ENCODE measurements at regions not wholly inside any gene's neighbourhood (a gene's known extent, or its start where the extent isn't known, plus 50 kb on each side); places are given as distances from the start of the nearest gene placed in this dataset.

DNA sequence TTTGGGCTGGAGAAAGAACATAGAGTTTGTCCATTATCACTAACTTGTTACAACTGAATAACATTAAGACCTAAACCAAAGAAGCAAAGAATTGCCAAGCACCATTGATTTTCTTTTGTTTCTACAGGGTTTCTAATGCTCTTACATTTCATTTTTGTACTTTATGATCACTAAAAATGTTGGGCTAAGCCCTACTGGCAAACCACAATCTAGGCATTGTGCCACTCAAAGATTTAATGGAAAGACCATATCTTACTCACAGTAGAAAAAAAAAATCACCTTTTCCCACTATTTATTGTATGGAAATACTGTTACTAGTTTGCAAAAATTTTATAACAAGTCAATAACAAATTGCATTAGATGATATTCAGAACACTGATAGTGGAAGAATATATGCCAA is 447.4 kb upstream of the PKDCC start:
- no peak overlapping the region for H3K27ac Mint-ChIP-seq (ENCODE audit: unreplicated experiment)
- H3K9me3 ChIP-seq (ENCODE audit: insufficient read depth, low read depth, low read length) = no peaks in the 10 kb centered on the region
- H3K4me1 ChIP-seq (ENCODE audit: insufficient read depth, low read length) = no peaks in the 10 kb centered on the region
- FAIRE-seq (no peak), DNase-seq (ENCODE audit: low read depth) (no peak)
- H3K4me2 ChIP-seq (ENCODE audit: low read length) = no peak overlapping the region
- H3K27me3 Mint-ChIP-seq (ENCODE audit: low read depth, unreplicated experiment) = no peaks in the 10 kb centered on the region
- no peak overlapping the region for H3K27ac ChIP-seq (ENCODE audit: low read depth, low read length)
- H3K79me2 ChIP-seq (ENCODE audit: insufficient read depth, low read length) = no peaks in the 10 kb centered on the region
- no peak overlapping the region for H3K9ac ChIP-seq (ENCODE audit: low read length)
- no peaks in the 10 kb centered on the region for H3K36me3 Mint-ChIP-seq (ENCODE audit: low read depth, unreplicated experiment)
- no peaks in the 10 kb centered on the region for H3K9me3 Mint-ChIP-seq (ENCODE audit: unreplicated experiment)
- no peaks in the 10 kb centered on the region for H3K27me3 ChIP-seq (ENCODE audit: insufficient read depth, low read length)
- H3K36me3 ChIP-seq (ENCODE audit: insufficient read depth, low read length) = no peaks in the 10 kb centered on the region
- H3K4me3 ChIP-seq (ENCODE audit: insufficient read depth, low read depth, low read length) = no peak overlapping the region
- TF ChIP-seq, protein P1, sequence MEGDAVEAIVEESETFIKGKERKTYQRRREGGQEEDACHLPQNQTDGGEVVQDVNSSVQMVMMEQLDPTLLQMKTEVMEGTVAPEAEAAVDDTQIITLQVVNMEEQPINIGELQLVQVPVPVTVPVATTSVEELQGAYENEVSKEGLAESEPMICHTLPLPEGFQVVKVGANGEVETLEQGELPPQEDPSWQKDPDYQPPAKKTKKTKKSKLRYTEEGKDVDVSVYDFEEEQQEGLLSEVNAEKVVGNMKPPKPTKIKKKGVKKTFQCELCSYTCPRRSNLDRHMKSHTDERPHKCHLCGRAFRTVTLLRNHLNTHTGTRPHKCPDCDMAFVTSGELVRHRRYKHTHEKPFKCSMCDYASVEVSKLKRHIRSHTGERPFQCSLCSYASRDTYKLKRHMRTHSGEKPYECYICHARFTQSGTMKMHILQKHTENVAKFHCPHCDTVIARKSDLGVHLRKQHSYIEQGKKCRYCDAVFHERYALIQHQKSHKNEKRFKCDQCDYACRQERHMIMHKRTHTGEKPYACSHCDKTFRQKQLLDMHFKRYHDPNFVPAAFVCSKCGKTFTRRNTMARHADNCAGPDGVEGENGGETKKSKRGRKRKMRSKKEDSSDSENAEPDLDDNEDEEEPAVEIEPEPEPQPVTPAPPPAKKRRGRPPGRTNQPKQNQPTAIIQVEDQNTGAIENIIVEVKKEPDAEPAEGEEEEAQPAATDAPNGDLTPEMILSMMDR (IDR thresholded peaks at IDR 0.05; ENCODE audit: insufficient read depth, low read depth, low read length) = no peak
- TF ChIP-seq EZH2 (IDR thresholded peaks at IDR 0.05; ENCODE audit: insufficient read depth, low read length) = no peak
- H4K20me1 ChIP-seq (ENCODE audit: insufficient read depth, low read length) = no peaks in the 10 kb centered on the region
- no peak overlapping the region for H2AFZ ChIP-seq (ENCODE audit: low read depth, low read length)
- no peak overlapping the region for H3K4me3 Mint-ChIP-seq (ENCODE audit: unreplicated experiment)
- no peaks in the 10 kb centered on the region for H3K4me1 Mint-ChIP-seq (ENCODE audit: low read depth, unreplicated experiment)

DNA sequence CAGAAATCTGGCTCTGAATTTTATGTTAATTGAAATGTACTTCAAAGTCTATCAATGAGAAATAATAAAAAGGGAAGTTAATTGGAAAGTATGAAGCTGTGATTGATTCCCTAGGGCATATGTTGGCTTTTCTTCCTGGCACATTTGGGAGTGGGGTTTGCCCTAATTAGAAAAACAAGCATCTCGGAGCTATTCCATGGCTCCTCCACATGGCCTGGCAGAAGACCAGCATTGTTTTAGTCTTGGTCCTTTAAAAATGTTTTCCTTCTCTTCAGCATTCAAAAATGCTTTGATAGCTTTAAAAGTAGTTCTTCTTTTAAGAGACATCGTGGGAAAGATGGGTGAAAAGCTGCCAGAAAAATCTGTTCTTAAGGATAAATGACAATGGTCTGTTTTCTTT is 445.5 kb upstream of the PKDCC start:
- H3K4me1 Mint-ChIP-seq (ENCODE audit: low read depth, unreplicated experiment) = no peaks in the 10 kb centered on the region
- H3K4me3 Mint-ChIP-seq (ENCODE audit: unreplicated experiment) = no peak overlapping the region

DNA sequence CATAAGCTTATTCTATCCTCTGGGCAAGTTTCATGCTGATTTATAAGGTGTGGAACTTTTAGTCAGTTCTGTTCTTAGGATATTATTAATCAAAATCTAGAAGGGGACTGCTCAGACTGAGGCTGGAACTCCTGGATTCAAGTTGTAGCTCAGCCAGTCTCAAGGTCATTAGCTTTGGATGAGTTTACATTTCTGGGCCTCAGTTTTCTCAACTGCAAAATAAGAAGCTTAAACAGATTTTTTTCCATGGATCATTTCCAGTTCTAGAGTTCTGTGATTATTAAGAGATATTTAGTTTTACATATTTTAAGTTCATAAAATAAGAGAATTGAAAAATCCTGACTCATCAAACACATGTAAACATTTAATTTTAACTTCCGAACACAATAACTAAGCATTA is 442.5 kb upstream of the PKDCC start:
- Histone ChIP-seq H3K4me3 (ENCODE audit: insufficient read depth, low read depth, low read length) (no peak overlapping the region), H3K27ac (ENCODE audit: low read depth, low read length) (no peak overlapping the region), H3K79me2 (ENCODE audit: insufficient read depth, low read length) (no peaks in the 10 kb centered on the region), H3K27me3 (ENCODE audit: insufficient read depth, low read length) (no peaks in the 10 kb centered on the region), H4K20me1 (ENCODE audit: insufficient read depth, low read length) (no peaks in the 10 kb centered on the region), H3K4me2 (ENCODE audit: low read length) (no peak overlapping the region), H3K4me1 (ENCODE audit: insufficient read depth, low read length) (no peaks in the 10 kb centered on the region), H3K9ac (ENCODE audit: low read length) (no peak overlapping the region), H3K9me3 (ENCODE audit: insufficient read depth, low read depth, low read length) (no peaks in the 10 kb centered on the region), H3K36me3 (ENCODE audit: insufficient read depth, low read length) (no peaks in the 10 kb centered on the region), H2AFZ (ENCODE audit: low read depth, low read length) (no peak overlapping the region)
- Mint-ChIP-seq H3K36me3 (ENCODE audit: low read depth, unreplicated experiment) (no peaks in the 10 kb centered on the region), H3K4me1 (ENCODE audit: low read depth, unreplicated experiment) (peaks cover 1% of the 10 kb centered on the region), H3K4me3 (ENCODE audit: unreplicated experiment) (no peak overlapping the region), H3K27ac (ENCODE audit: unreplicated experiment) (no peak overlapping the region), H3K9me3 (ENCODE audit: unreplicated experiment) (no peaks in the 10 kb centered on the region), H3K27me3 (ENCODE audit: low read depth, unreplicated experiment) (no peaks in the 10 kb centered on the region)
- TF ChIP-seq, protein P1 (IDR thresholded peaks at IDR 0.05; ENCODE audit: insufficient read depth, low read depth, low read length) = no peak
- no peak for TF ChIP-seq EZH2 (IDR thresholded peaks at IDR 0.05; ENCODE audit: insufficient read depth, low read length)
- FAIRE-seq (no peak), DNase-seq (ENCODE audit: low read depth) (no peak)

More for the DNA sequence above, 445.5 kb upstream of the PKDCC start:
- H3K27me3 ChIP-seq (ENCODE audit: insufficient read depth, low read length) = no peaks in the 10 kb centered on the region
- Mint-ChIP-seq H3K27ac (ENCODE audit: unreplicated experiment) (no peak overlapping the region), H3K36me3 (ENCODE audit: low read depth, unreplicated experiment) (no peaks in the 10 kb centered on the region), H3K9me3 (ENCODE audit: unreplicated experiment) (no peaks in the 10 kb centered on the region), H3K27me3 (ENCODE audit: low read depth, unreplicated experiment) (no peaks in the 10 kb centered on the region)
- no peak overlapping the region for H2AFZ ChIP-seq (ENCODE audit: low read depth, low read length)
- H3K79me2 ChIP-seq (ENCODE audit: insufficient read depth, low read length) = no peaks in the 10 kb centered on the region
- H3K4me1 ChIP-seq (ENCODE audit: insufficient read depth, low read length) = no peaks in the 10 kb centered on the region
- H3K9me3 ChIP-seq (ENCODE audit: insufficient read depth, low read depth, low read length) = no peaks in the 10 kb centered on the region
- no peak overlapping the region for H3K4me2 ChIP-seq (ENCODE audit: low read length)
- no peaks in the 10 kb centered on the region for H3K36me3 ChIP-seq (ENCODE audit: insufficient read depth, low read length)
- DNase-seq (ENCODE audit: low read depth) (no peak), FAIRE-seq (no peak)
- no peaks in the 10 kb centered on the region for H4K20me1 ChIP-seq (ENCODE audit: insufficient read depth, low read length)
- no peak overlapping the region for H3K27ac ChIP-seq (ENCODE audit: low read depth, low read length)
- H3K9ac ChIP-seq (ENCODE audit: low read length) = no peak overlapping the region
- TF ChIP-seq, protein P1 (IDR thresholded peaks at IDR 0.05; ENCODE audit: insufficient read depth, low read depth, low read length) = no peak
- no peak for TF ChIP-seq EZH2 (IDR thresholded peaks at IDR 0.05; ENCODE audit: insufficient read depth, low read length)
- no peak overlapping the region for H3K4me3 ChIP-seq (ENCODE audit: insufficient read depth, low read depth, low read length)

Data from astrocyte (in vitro differentiated cells and primary cell).